ENCODE measurements at regions not wholly inside any gene's neighbourhood (a gene's known extent, or its start where the extent isn't known, plus 50 kb on each side); places are given as distances from the start of the nearest gene placed in this dataset.
"Not testable (repeated sequence)": the region's sequence is repeated elsewhere in the genome, so short reads cannot be mapped to it uniquely, and the experiment has no call there.

- H3K36me3 Mint-ChIP-seq = no peaks in the 10 kb centered on the region
- no peak overlapping the region for H3K4me3 Mint-ChIP-seq
- H3K4me1 Mint-ChIP-seq = no peaks in the 10 kb centered on the region
- H3K27ac Mint-ChIP-seq = no peak overlapping the region
- CTCF ChIA-PET = no interaction called here
- DNase-seq = no peak
- no peaks in the 10 kb centered on the region for H3K27me3 Mint-ChIP-seq
- no peaks in the 10 kb centered on the region for H3K9me3 Mint-ChIP-seq
These were observed 80.2 kb downstream of the RGS2 start for GRCh38 chr1:192889082-192889481.

GRCh38 chr1:192890134-192890533 is 81.3 kb downstream of the RGS2 start:
- no peaks in the 10 kb centered on the region for H3K27me3 Mint-ChIP-seq
- no peaks in the 10 kb centered on the region for H3K36me3 Mint-ChIP-seq
- CTCF ChIA-PET = no interaction called here

GRCh38 chr1:192892934-192893333 is 84.1 kb downstream of the RGS2 start:
- CTCF ChIA-PET = no interaction called here
- H3K36me3 Mint-ChIP-seq = no peaks in the 10 kb centered on the region
- no peak for DNase-seq
- no peak overlapping the region for H3K4me3 Mint-ChIP-seq
- no peak overlapping the region for H3K27ac Mint-ChIP-seq
- H3K27me3 Mint-ChIP-seq = no peaks in the 10 kb centered on the region
- no peaks in the 10 kb centered on the region for H3K9me3 Mint-ChIP-seq
- no peaks in the 10 kb centered on the region for H3K4me1 Mint-ChIP-seq

More at GRCh38 chr1:192890134-192890533, 81.3 kb downstream of the RGS2 start:
- DNase-seq = no peak
- Mint-ChIP-seq H3K4me3 (no peak overlapping the region), H3K4me1 (no peaks in the 10 kb centered on the region), H3K27ac (no peak overlapping the region), H3K9me3 (no peaks in the 10 kb centered on the region)

- CTCF ChIA-PET, H3K4me3 Mint-ChIP-seq, DNase-seq, H3K9me3 Mint-ChIP-seq, H3K27ac Mint-ChIP-seq, H3K4me1 Mint-ChIP-seq, H3K27me3 Mint-ChIP-seq, H3K36me3 Mint-ChIP-seq: not testable (repeated sequence)
These were observed 86.6 kb downstream of the RGS2 start for GRCh38 chr1:192895487-192895886.

GRCh38 chr1:192896376-192896775 is 87.5 kb downstream of the RGS2 start:
- Mint-ChIP-seq H3K36me3 (no peaks in the 10 kb centered on the region), H3K27ac (no peak overlapping the region), H3K4me3 (no peak overlapping the region), H3K4me1 (no peaks in the 10 kb centered on the region), H3K27me3 (no peaks in the 10 kb centered on the region), H3K9me3 (no peaks in the 10 kb centered on the region)
- DNase-seq = no peak
- CTCF ChIA-PET = no interaction called here

- no peak overlapping the region for H3K27ac Mint-ChIP-seq
- CTCF ChIA-PET = no interaction called here
- no peaks in the 10 kb centered on the region for H3K36me3 Mint-ChIP-seq
These were observed 92.7 kb downstream of the RGS2 start for GRCh38 chr1:192901500-192901899.

GRCh38 chr1:192903142-192903541 is 94.3 kb downstream of the RGS2 start:
- H3K36me3 Mint-ChIP-seq = no peaks in the 10 kb centered on the region
- H3K27me3 Mint-ChIP-seq = no peaks in the 10 kb centered on the region
- no peak for DNase-seq
- CTCF ChIA-PET = no interaction called here
- H3K4me1 Mint-ChIP-seq = no peaks in the 10 kb centered on the region
- no peak overlapping the region for H3K27ac Mint-ChIP-seq
- no peak overlapping the region for H3K4me3 Mint-ChIP-seq
- no peaks in the 10 kb centered on the region for H3K9me3 Mint-ChIP-seq

More at GRCh38 chr1:192901500-192901899, 92.7 kb downstream of the RGS2 start:
- DNase-seq = no peak
- no peaks in the 10 kb centered on the region for H3K4me1 Mint-ChIP-seq
- no peaks in the 10 kb centered on the region for H3K9me3 Mint-ChIP-seq
- H3K27me3 Mint-ChIP-seq = no peaks in the 10 kb centered on the region
- H3K4me3 Mint-ChIP-seq = no peak overlapping the region

GRCh38 chr1:192904438-192904895 is 95.6 kb downstream of the RGS2 start:
- no peaks in the 10 kb centered on the region for H3K27me3 Mint-ChIP-seq
- CTCF ChIA-PET = no interaction called here
- H3K4me3 Mint-ChIP-seq = no peak overlapping the region

GRCh38 chr1:192905049-192905448 is 96.2 kb downstream of the RGS2 start:
- CTCF ChIA-PET = no interaction called here
- no peaks in the 10 kb centered on the region for H3K9me3 Mint-ChIP-seq
- no peak for DNase-seq
- H3K4me3 Mint-ChIP-seq = no peak overlapping the region
- no peaks in the 10 kb centered on the region for H3K36me3 Mint-ChIP-seq
- H3K27me3 Mint-ChIP-seq = no peaks in the 10 kb centered on the region
- no peak overlapping the region for H3K27ac Mint-ChIP-seq
- H3K4me1 Mint-ChIP-seq = no peaks in the 10 kb centered on the region

More at GRCh38 chr1:192904438-192904895, 95.6 kb downstream of the RGS2 start:
- Mint-ChIP-seq H3K36me3 (no peaks in the 10 kb centered on the region), H3K4me1 (no peaks in the 10 kb centered on the region), H3K9me3 (no peaks in the 10 kb centered on the region), H3K27ac (no peak overlapping the region)
- DNase-seq = no peak

GRCh38 chr1:192906334-192906733 is 97.5 kb downstream of the RGS2 start:
- no peaks in the 10 kb centered on the region for H3K9me3 Mint-ChIP-seq

GRCh38 chr1:192907545-192908243 is 98.9 kb downstream of the RGS2 start:
- Mint-ChIP-seq H3K27me3 (no peaks in the 10 kb centered on the region), H3K4me3 (no peak overlapping the region), H3K9me3 (no peaks in the 10 kb centered on the region), H3K27ac (no peak overlapping the region), H3K4me1 (no peaks in the 10 kb centered on the region), H3K36me3 (no peaks in the 10 kb centered on the region)
- no peak for DNase-seq
- CTCF ChIA-PET = no interaction called here

More at GRCh38 chr1:192906334-192906733, 97.5 kb downstream of the RGS2 start:
- CTCF ChIA-PET = no interaction called here
- Mint-ChIP-seq H3K27ac (no peak overlapping the region), H3K4me3 (no peak overlapping the region), H3K4me1 (no peaks in the 10 kb centered on the region), H3K36me3 (no peaks in the 10 kb centered on the region), H3K27me3 (no peaks in the 10 kb centered on the region)
- no peak for DNase-seq

- H3K4me1 Mint-ChIP-seq, H3K27me3 Mint-ChIP-seq, CTCF ChIA-PET, H3K36me3 Mint-ChIP-seq, DNase-seq, H3K4me3 Mint-ChIP-seq, H3K9me3 Mint-ChIP-seq: not testable (repeated sequence)
- peak overlapping the region; percentile 11 for H3K27ac Mint-ChIP-seq
These were observed 103.2 kb downstream of the RGS2 start for GRCh38 chr1:192911896-192912656.

GRCh38 chr1:192913683-192914082 is 104.8 kb downstream of the RGS2 start:
- CTCF ChIA-PET = interaction anchor here (0.6 kb wide), 1 partner anchor 238 kb away, joined by 5 read pairs; no protein-coding TSS in a partner anchor
- no peaks in the 10 kb centered on the region for H3K4me1 Mint-ChIP-seq
- no peaks in the 10 kb centered on the region for H3K9me3 Mint-ChIP-seq
- no peak overlapping the region for H3K27ac Mint-ChIP-seq
- H3K4me3 Mint-ChIP-seq = no peak overlapping the region
- H3K27me3 Mint-ChIP-seq = no peaks in the 10 kb centered on the region
- no peak for DNase-seq
- H3K36me3 Mint-ChIP-seq = no peaks in the 10 kb centered on the region

GRCh38 chr1:192914092-192914491 is 105.3 kb downstream of the RGS2 start:
- H3K27me3 Mint-ChIP-seq = no peaks in the 10 kb centered on the region
- no peak for DNase-seq
- H3K4me1 Mint-ChIP-seq = no peaks in the 10 kb centered on the region
- no peaks in the 10 kb centered on the region for H3K9me3 Mint-ChIP-seq
- CTCF ChIA-PET = no interaction called here
- no peak overlapping the region for H3K4me3 Mint-ChIP-seq
- H3K27ac Mint-ChIP-seq = no peak overlapping the region
- no peaks in the 10 kb centered on the region for H3K36me3 Mint-ChIP-seq

- Mint-ChIP-seq H3K4me1 (no peaks in the 10 kb centered on the region), H3K4me3 (no peak overlapping the region), H3K27ac (no peak overlapping the region), H3K36me3 (no peaks in the 10 kb centered on the region), H3K9me3 (no peaks in the 10 kb centered on the region), H3K27me3 (no peaks in the 10 kb centered on the region)
- CTCF ChIA-PET = no interaction called here
- DNase-seq = no peak
These were observed 105.9 kb downstream of the RGS2 start for GRCh38 chr1:192914696-192915095.

Data from activated naive CD4-positive, alpha-beta T cell treated with anti-CD3 and anti-CD28 coated beads, Interleukin-2, amount 10 ng/mL, durations not matched to agents 7 days and 5 days (primary cell).